GM21825 (cell line): ENCODE measurements at regions not wholly inside any gene's neighbourhood (a gene's known extent, or its start where the extent isn't known, plus 50 kb on each side); places are given as distances from the start of the nearest gene placed in this dataset.
"Not testable (repeated sequence)": the region's sequence is repeated elsewhere in the genome, so short reads cannot be mapped to it uniquely, and the experiment has no call there.

Source experiments
- ATAC-seq: cut with Tn5 transposase; IDR thresholded peaks from one replicate; pipeline ENCODE4 v1.9.1; 2021; ENCODE audit warnings: mild to moderate bottlenecking, moderate library complexity; ENCODE audit not compliant: unreplicated experiment

GRCh38 chr10:78096486-78096885, 62.8 kb downstream of the RPS24 start:
- ATAC-seq: not testable (repeated sequence)

DNA sequence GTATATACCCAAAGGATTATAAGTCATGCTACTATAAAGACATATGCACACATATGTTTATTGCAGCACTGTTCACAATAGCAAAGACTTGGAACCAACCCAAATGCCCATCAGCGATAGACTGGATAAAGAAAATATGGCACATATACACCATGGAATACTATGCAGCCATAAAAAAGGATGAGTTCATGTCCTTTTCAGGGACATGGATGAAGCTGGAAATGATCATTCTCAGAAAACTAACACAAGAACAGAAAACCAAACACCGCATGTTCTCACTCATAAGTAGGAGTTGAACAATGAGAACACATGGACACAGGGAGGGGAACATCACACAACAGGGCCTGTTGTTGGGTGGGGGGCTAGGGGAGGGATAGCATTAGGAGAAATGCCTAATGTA, 68.9 kb downstream of the RPS24 start:
- not testable (repeated sequence) for ATAC-seq

- ATAC-seq: no peak
These were observed 75.5 kb downstream of the RPS24 start for GRCh38 chr10:78109210-78109609.

DNA sequence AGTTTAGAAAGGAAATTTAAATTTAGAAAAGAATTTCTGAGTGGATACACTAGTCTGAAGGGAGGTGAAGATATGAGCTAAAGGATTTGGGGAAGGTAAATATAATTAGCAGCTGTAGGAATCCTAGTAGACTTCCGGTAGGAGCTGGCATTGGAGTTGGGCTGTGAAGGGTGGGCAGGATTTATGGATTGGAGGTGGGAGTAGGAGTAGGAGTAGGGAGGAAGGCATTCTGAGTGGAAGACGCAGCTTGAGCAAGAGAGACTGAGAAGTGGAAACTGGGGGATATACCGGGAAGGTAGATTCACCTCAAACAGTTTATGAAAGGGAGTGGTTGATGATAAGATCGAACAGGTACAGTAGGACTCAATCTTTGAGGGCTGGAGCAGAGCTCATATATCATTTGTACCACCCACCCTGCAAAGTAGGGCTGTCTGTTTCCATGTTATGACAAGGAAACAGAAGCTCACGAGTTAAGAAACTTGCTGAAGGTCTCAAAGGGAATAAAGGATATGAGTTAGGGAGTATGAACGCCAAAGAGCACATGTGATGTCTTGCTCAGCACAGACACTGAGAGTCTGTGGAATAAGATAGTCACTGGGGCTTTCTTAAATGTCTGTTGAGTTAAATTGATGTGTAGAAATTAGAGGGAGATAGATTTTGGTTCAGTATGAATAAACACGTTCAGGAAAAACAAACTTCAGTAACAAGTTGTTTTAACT, 81.6 kb downstream of the RPS24 start:
- no peak for ATAC-seq

GRCh38 chr10:78116361-78116760, 82.7 kb downstream of the RPS24 start:
- no peak for ATAC-seq

DNA sequence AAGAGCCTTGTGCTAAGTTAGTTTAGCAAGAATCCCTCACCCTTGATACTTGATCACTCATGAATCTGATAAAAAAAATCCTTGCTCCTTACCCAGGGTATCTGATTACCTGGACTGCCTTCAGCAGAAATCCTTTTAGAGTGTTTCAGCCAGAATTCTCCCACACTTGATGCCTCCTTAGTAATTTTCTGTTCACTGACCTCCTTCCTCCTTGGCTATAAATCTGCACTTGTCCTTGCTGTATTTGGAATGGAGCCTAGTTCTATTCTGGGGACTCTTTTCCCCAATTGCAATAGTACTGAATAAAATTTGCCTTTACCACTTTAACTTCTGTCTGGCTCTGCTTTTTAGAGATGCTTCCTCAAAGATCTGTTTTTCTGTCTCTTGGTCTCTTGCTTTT, 84.9 kb downstream of the RPS24 start:
- no peak for ATAC-seq

DNA sequence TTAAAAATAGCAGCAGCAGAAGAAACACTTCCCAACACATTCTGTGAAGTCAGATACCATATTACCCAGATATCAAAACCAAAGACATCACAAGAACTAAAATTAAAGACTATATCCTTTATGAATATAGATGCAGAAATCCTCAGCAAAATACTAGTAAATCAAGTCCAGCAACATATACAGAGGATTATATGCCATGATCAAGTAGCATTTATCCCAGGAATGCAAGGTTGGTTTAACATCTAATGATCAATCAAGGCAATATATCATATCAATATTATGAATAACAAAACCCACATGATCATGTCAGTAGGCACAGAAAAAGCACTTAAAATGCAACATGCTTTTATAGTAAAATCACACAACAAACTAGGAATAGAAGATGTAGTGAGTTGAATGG, 88.1 kb downstream of the RPS24 start:
- ATAC-seq: no peak

- ATAC-seq: no peak
These were observed 90.5 kb downstream of the RPS24 start for GRCh38 chr10:78124167-78124566.

- no peak for ATAC-seq
These were observed 95.5 kb downstream of the RPS24 start for GRCh38 chr10:78129211-78129610.

DNA sequence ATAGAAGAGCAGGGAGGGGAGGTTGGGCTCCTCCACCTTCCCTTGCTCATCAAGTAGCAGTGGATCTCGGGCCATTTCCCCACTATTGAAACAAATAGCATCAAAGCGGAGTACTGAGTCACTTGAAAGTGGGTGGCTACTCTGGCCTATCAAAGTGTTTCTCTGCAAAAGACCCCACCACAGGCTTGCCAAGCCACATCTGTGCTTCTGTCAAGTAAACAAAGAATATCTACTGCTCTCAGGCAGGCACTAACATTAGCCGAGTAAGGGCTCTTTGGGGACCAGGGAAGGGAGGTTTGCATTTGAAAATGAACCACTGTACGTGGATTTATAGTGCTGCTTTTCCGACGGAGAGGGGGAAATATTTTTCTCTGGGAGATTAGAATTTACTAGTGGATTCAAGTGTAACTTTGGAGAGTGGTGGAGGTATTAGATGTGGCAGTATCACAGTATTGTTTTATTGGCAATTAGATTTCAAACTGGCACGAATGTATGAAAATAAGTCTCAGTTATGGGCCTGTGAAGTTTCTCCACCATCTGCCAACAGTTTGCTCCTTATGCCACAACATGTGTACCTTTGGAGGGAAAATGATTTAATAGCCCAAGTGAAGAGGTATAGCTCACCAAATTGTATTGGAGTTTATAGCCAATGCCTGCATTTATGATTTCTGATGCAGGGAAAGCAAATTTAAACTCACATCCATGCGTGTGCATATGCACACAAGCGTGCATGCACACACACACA, 97.5 kb downstream of the RPS24 start:
- no peak for ATAC-seq

DNA sequence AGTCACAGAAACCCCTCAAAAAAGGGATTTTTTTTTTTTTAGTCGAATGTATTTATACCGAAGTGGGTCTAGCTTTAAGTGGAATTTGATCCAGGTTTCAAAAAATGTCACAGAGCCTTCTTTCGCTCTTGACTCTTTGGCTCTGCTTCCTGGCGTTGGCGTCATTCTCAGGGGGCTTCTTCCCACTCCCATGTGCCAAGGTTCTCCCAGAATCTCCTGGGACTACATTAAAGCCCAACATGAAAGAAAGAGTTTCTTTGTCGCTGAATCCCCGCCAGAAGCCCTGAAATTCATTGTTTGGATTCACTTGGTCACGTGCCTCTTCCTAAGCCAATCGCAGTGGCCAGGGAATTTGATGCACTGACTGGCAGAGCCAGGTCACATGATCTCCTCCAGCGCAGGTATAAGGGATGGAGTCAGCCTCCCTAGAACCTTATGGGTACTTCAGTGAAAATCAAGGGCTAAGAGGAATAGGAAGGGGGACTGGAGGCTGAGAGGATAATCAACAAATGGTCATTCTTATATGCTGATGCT, 101.2 kb downstream of the RPS24 start:
- ATAC-seq: no peak

DNA sequence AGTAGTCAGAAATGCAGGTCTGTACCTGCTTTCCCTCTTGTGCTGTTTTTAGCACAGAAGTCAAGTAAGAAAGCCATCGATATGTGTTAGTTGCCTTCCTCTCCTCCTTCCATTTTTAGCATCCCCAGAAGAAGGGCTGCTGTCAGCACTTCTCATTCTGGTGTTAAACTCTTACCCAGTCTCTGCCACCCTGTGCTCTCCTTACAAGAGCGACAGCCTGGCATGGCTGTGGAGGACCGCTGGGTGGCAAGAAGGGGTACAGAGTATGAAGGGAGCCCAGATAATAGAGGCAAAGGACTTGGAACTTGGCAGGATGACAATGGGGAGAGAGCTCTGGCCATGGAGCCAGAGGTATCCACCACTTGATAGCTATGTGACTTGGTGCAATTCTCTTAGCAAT, 103.5 kb downstream of the RPS24 start:
- no peak for ATAC-seq

DNA sequence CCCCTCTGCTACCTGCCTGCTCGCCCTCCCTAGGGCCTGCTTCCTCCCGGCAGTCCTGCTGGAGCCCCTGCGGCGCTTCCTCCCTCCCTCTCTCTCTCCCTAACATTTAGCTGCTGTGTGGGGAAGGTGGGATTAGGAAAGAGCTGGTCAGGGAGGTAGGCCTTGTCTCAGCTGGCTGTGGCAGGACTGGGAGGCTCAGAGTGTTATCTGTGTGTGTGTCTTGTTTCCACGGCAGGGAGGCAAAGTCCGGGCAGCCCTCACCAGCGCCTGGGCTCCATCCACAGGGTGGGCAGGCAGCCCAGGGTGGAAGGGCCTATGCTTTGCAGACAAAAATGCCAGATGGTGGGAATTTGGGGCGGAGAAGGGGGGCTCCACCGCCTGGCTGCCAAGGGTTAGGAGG, 105.7 kb downstream of the RPS24 start:
- ATAC-seq: no peak

DNA sequence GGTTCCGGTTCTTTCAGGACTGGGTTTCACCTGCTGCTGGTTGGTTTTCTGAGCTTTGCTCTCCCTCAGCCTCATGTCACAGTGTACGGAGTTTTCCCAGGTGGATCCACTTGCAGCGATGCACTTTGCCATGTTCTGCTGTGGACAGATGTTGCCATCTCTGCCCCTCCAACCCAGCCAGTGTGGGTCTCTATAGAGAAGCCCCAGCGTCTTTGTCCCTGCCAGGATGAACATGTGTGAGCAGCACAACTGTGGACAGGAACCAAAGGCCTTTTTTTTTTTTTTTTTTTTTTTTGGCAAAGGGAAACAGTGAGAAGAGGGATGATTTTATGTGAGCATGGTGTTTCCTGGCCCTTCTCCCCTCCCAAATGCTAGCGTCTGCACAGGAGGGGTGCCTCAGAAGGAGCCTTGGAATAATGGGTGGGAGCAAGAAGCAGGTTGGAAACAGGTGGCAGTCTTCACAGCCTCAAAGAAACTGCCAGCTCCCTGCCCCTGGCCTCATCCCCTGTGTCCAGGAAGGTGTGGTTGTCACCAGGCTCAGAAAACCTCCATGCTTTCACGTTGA, 106.5 kb downstream of the RPS24 start:
- ATAC-seq: no peak

- no peak for ATAC-seq
These were observed 109.9 kb downstream of the RPS24 start for GRCh38 chr10:78143576-78143975.

GRCh38 chr10:78146200-78146599, 112.5 kb downstream of the RPS24 start:
- no peak for ATAC-seq

- no peak for ATAC-seq
These were observed 113.5 kb downstream of the RPS24 start for GRCh38 chr10:78147202-78147601.

GRCh38 chr10:78148216-78148960, 114.7 kb downstream of the RPS24 start:
- no peak for ATAC-seq

GRCh38 chr10:78148961-78149612, 115.4 kb downstream of the RPS24 start:
- no peak for ATAC-seq

- ATAC-seq: no peak
These were observed 117.1 kb downstream of the RPS24 start for GRCh38 chr10:78150756-78151155.

DNA sequence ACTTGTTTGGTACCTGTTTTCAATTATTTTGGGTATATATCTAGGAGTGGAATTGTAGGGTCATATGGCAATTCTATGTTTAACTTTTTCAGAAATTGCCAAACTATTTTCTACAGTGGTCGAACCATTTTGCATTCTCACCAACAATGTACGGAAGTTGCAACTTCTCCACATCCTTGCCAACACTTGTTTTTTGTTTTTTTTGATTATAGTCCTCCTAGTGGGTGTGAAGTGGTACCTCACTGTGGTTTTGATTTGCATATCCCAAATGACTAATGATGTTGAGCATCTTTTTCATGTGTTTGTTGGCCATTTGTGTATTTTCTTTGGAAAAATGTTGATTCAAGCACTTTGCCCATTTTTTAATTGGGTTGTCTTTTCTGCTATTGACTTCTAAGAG, 122.1 kb downstream of the RPS24 start:
- ATAC-seq: no peak
